NCI-H226 (cell line): ENCODE measurements at regions not wholly inside any gene's neighbourhood (a gene's known extent, or its start where the extent isn't known, plus 50 kb on each side); places are given as distances from the start of the nearest gene placed in this dataset.
"Not testable (repeated sequence)": the region's sequence is repeated elsewhere in the genome, so short reads cannot be mapped to it uniquely, and the experiment has no call there.

Experiments
- DNase-seq: peaks from one replicate; pipeline ENCODE4 v3.0.0-alpha.2; 2015

DNA sequence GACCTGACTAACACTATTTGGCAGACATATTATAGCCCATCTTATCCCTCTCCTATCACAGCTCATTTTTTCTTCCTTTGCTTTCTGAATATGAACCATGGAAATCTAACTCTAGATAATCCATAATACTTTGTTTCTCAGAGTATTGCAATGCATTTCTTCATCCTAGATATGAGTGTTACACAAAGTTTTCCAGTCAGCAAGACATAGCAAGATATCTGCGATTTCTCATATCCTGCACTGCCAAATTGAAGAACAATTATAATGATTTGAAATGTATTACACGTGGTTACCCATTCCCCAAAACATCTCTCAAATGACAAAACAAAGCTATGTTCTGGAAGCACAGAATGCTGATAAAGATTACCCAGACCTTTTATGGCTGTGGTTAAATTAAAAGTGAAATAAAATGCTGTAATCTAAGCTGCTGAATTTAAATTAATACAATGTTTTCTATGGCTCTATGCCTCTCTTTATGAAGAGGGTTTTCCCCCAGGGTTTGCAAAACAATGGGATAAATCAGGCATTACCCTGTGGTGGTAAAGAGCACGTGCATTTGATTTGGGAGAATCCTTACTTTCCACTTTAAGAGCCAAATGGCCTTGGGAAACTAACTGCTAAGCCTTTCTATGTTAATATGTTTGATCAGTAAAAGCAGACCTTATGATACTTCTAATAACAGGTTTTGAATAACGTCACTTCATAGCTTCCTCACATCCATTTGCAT is 1291.0 kb upstream of the CNTN5 start:
- DNase-seq = no peak

DNA sequence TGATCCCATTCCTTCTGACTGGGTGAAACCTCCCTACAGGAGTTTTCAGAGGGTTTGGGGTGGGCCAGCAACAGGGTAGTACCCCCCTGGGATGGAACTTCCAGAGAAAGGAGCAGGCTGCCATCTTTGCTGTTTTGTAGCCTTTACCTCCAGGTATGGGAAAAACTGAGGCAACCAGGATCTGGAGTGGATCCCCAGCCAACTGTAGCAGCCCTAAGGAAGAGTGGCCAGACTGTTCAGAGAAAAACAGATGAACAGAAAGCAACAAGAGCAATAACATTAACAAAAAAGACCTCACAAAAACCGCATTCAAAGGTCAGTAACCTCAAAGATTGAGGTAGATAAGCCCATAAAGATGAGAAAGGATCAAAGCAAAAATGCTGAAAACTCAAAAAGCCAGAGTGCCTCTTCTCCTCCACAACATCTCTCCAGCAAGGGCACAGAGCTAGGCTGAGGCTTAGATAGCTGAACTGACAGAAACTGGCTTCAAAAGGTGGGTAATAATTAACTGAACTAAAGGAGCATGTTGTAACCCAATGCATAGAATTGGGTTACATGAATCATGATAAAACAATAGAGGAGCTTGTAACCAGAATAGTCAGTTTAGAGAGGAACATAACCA is 1288.6 kb upstream of the CNTN5 start:
- no peak for DNase-seq

GRCh38 chr11:97738751-97739150 is 1282.0 kb upstream of the CNTN5 start:
- DNase-seq = no peak

- peak; percentile 28 for DNase-seq
Observed at GRCh38 chr11:97739932-97740800, 1280.6 kb upstream of the CNTN5 start.

DNA sequence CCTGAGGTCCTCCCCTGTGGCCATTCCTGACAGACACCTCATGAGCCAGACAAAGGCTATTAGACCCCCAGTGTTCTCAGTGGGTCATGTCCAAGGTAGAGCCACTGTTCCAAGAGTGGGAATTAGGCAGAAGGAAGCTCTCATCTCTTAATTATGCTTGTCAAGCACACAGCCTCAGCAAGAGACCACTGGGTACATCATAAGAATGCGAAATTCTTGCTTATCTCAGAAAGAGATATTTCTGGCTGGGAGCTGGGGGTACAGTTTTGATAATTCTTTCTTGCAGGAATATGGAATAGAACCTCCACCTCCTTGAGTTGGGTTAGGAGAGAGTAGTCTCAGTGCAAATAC is 1280.0 kb upstream of the CNTN5 start:
- no peak for DNase-seq

DNA sequence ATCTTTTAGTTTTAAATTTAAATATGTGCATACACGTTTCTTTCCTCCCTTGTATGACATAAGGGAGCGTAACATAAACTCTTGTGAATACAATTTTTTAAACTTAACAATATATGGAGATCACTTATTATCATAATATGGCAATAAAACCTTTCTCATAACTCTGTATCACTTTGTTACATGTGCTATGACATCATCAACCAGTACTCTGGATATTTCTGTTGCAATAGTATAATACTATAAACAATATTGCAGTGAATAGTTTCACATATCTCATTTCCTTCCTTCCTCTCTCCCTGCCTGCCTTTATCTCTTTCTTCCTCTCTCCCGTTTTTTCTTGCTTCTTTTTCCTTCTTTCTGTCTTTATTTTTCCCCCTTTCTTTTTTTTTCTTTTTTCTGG is 1278.0 kb upstream of the CNTN5 start:
- peak; percentile 12 for DNase-seq

DNA sequence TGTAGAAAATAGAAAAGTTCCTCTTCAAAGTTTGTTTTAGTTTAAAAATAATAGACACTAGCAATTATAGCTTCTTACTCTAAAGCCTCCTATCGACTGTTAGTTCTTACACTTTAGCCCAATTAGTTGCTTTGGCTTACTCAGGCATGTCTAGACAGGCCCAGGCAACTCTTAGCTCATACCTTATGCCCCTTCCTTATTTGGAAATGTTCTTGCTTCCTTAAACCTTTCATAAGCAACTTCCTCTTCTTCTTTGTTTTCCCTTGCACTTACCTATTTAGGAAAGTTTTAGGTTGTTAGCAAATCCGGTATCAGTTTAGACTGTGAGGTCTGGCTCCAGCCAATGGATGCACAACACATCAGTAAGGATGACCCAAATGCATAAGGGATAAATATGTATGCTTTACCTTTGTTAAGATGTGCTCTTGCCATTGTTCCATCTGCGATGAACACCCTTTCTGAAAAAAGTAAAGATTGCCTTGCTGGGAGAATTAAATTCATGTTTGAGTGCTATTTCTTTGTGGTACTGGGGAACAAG is 1277.5 kb upstream of the CNTN5 start:
- DNase-seq = no peak

- no peak for DNase-seq
Observed at GRCh38 chr11:97745515-97746050, 1275.2 kb upstream of the CNTN5 start.

GRCh38 chr11:97746818-97747217 is 1273.9 kb upstream of the CNTN5 start:
- DNase-seq = no peak

- no peak for DNase-seq
Observed at GRCh38 chr11:97751405-97751804, 1269.3 kb upstream of the CNTN5 start.

GRCh38 chr11:97751952-97752351 is 1268.8 kb upstream of the CNTN5 start:
- DNase-seq = no peak

GRCh38 chr11:97754976-97755375 is 1265.8 kb upstream of the CNTN5 start:
- DNase-seq = peak; percentile 2

GRCh38 chr11:97756571-97757335 is 1264.0 kb upstream of the CNTN5 start:
- DNase-seq = peak; percentile 42

GRCh38 chr11:97761175-97761574 is 1259.6 kb upstream of the CNTN5 start:
- no peak for DNase-seq

DNA sequence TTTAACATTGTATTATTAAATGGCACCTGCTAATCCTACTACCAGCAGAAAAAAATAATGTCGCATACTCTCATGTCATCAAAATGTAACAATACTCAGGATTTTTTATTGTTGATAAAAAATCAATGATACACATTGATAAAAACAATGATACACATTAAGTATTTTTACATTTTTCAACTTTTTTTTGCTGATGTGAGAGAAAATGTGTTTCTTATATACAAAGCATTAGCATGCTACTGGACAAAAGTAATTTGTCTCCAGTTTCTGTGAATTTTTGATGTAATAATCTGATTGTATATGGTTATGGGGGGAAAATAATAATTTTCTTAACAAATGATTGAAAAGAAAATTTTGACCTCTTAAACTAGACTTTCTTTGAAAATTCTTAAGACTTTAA is 1256.6 kb upstream of the CNTN5 start:
- no peak for DNase-seq

- DNase-seq = no peak
Observed at GRCh38 chr11:97764605-97765004, 1256.1 kb upstream of the CNTN5 start.

DNA sequence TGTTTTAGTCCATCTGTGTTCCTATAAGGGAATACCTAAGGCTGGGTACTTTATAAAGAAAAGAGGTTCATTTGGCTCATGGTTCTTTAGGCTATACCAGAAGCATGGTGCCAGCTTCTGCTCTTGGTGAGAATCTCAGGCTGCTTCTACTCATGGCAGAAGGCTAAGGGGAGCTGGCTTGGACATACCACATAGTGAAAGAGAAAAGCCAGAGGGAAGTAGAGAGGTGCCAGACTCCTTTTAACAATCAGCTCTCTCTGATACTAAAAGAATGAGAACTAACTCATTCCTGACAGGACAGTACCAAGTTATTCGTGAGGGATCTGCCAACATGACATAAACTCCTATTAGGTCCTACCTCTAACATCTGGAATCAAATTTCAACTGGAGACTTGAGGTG is 1250.2 kb upstream of the CNTN5 start:
- DNase-seq = no peak

GRCh38 chr11:97772705-97773104 is 1248.0 kb upstream of the CNTN5 start:
- no peak for DNase-seq

GRCh38 chr11:97784388-97784787 is 1236.4 kb upstream of the CNTN5 start:
- DNase-seq = not testable (repeated sequence)

DNA sequence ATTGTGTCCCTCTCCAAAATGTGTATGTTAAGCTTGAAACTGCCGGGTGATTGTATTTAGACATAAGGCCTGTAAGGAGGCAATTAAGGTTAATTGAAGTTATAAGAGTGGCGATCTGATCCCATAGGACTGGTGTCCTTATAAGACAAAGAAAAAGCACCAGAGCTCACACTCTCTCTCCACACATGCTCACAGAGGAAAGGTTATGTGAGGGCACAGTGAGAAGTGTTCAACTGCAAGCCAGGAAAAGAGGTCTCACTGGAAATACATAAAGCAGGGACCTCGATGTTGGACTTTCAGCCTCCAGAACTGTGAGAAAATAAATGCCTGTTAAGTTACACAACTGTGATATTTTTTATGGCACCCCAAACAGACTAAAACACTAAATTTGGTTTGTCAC is 1233.8 kb upstream of the CNTN5 start:
- DNase-seq = no peak

GRCh38 chr11:97794876-97795275 is 1225.9 kb upstream of the CNTN5 start:
- peak; percentile 54 for DNase-seq

- no peak for DNase-seq
Observed at GRCh38 chr11:97800891-97801290, 1219.9 kb upstream of the CNTN5 start.
